ENCODE measurements at regions not wholly inside any gene's neighbourhood (a gene's known extent, or its start where the extent isn't known, plus 50 kb on each side); places are given as distances from the start of the nearest gene placed in this dataset.
A peak's percentile ranks its signal among the peaks of the same experiment; 100 is the strongest.

DNA sequence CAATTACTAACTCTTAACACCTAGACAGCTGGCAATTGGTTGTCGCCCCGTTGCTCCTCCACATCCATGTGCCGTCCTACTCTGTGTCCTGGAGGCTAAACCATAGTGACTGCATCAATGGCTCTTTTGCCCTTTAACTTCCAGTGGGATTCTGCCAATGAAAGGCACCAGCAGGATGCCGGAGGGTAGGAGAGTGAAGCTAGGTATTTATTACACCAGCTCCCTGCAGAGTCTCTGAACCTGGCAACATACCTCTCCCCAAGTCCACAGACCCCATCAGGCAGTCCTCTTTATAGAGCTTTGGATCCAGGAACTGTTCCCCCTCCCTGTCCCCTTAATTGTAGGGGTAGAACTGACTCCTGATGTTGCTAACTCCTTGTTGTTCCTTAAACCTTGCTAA, 426.8 kb downstream of the HNRNPD start:
- no peak for DNase-seq (ENCODE audit: low read depth)

DNA sequence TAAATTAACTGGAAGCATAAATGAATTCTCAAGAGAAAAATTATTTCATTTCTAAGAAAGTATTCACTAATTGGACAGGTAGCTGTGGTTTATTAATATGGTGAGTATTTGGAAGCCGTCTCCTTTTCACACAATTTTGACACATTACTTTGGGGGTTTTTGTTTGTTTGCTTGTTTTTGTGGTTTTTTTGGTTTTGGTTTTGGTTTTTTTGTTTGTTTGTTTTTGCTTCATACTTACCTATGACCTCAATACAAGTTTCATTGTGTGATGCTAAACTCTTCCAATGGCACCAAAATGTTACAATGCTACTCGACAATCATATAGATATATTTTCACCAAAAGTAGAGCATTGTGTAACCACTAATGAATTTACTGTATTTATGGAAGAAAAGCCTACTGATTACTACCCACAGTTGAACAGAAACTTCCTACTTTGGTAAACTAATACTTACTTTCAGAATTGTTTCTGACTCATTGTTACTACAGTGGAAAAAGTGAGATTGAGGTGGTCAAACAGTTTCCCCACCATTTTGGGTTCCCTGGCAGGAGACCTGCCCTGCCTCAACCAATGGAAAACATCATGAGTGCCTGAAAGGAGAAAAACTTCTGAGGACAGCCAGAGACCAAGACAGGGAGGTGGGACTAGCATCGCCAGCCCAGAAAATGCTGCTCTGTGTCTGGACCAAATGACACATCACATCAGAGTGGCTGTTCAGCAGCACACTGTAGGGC, 443.1 kb downstream of the HNRNPD start:
- no peak for DNase-seq (ENCODE audit: low read depth)

- no peak for DNase-seq (ENCODE audit: low read depth)
Measured at GRCh38 chr4:81923140-81923539, 450.7 kb downstream of the HNRNPD start.

GRCh38 chr4:81922313-81922712, 450.6 kb upstream of the RASGEF1B start:
- DNase-seq (ENCODE audit: low read depth): no peak

- DNase-seq (ENCODE audit: low read depth): no peak
Measured at GRCh38 chr4:81921751-81922159, 450.0 kb upstream of the RASGEF1B start.

DNA sequence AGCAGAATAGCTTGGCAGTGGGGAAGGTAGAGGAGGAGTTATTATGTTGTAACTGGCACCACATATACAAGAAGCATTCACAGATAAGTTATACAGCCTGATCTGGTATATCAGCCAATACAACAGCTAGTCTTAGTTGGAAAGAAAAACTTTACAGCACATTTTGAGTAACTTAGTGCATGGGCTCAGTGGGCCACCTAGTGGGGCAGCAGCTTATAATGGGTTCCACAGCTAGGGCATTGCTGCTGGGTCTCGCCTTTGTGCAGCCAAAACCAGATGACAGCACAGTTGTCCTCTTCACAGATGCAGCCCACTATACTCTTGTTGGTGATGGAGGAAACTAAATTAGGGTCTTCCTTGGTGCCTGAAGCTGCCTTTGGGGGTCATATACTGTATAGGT, 448.1 kb upstream of the RASGEF1B start:
- no peak for DNase-seq (ENCODE audit: low read depth)

GRCh38 chr4:81919223-81919622, 447.5 kb upstream of the RASGEF1B start:
- DNase-seq (ENCODE audit: low read depth): no peak

- no peak for DNase-seq (ENCODE audit: low read depth)
Measured at GRCh38 chr4:81915430-81915829, 443.7 kb upstream of the RASGEF1B start.

GRCh38 chr4:81914623-81915022, 442.9 kb upstream of the RASGEF1B start:
- no peak for DNase-seq (ENCODE audit: low read depth)

DNA sequence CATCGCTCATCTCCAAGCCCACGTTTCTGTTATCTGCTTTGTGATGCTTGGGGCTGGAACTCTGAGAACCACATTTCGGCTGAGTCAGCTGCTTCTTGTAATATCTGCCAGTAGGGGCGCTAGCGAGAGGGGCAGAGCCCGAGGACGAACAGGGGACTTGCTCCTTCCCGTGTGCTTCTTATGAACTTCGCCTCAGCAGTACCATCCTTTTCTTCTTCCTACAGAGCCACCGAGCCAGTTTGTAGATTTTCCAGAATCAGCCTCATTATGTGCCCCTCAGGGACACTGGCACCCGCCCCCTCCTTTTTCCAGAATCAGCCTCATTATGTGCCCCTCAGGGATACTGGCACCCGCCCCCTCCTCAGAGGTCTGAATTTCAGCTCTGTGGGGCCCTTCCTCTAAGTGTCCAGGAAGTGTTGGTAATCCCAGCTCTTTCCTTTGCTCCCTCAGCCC, 441.7 kb upstream of the RASGEF1B start:
- DNase-seq (ENCODE audit: low read depth): peak; percentile 3

DNA sequence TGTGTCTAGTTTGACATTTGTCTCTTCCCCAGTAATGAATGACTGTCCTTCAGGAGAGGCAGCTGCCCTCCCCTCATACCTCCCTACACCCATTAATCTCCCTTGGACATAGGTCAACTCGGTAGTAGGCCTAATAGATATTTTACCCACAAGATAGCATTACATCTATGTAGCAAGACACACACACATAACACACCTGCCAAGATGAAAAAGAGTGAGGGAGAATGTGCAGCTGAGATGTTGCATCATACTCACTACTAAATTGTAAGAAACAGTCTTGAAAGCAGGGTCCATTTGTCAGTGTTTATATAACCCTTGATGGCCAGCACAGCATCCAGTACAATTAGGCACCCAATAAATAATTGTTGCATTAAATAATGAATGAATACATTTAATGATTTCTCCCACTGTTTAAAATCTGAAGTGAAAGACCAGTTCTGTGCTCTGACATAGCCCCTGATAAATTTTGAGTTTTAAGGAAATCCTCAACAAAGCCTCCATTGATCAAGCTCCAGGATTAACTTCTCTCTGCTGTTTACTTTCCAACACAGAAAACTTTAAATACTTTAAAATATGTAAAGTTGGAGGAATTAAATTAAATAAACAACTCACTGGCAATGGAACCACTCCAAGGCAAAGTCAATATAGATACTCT, 440.8 kb upstream of the RASGEF1B start:
- DNase-seq (ENCODE audit: low read depth): no peak

DNA sequence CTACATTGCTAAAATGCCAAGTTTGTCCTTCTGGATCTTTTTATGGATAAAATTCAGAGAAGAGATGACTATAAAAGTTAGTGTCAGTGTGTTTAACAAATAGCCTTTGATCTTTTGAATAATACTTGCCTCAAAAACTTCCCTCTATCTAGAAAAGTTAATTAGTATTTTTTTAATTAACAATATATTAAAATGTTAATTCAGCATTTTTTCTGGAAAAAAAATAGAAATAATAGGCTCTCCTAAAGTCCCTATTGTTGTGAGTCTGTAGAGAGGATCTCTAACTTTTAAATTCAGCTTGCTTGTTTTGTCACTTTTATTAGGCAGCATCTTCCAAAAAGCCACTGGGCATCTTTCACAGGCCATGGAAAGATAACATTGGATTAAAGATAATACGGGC, 435.2 kb upstream of the RASGEF1B start:
- DNase-seq (ENCODE audit: low read depth): no peak

GRCh38 chr4:81905971-81906370, 434.3 kb upstream of the RASGEF1B start:
- no peak for DNase-seq (ENCODE audit: low read depth)

DNA sequence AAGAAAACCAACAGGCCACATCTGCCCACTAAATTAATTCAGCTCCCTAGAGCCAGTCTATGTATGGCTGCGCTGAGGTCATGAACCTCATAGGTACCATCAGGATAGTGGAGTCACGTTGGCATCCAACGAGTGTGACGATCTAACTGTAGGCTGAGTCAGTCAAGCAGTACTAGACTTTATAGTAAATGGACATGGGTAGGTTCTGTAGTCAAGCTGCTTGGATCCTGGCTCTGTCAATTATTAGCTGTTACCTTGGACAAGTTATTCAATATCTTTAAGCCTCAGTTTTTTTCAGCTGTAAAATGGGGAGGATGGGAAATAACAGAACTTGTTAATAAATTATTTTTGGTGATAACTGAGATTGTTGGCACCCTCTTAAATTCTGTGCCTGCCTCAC, 432.4 kb upstream of the RASGEF1B start:
- no peak for DNase-seq (ENCODE audit: low read depth)

DNA sequence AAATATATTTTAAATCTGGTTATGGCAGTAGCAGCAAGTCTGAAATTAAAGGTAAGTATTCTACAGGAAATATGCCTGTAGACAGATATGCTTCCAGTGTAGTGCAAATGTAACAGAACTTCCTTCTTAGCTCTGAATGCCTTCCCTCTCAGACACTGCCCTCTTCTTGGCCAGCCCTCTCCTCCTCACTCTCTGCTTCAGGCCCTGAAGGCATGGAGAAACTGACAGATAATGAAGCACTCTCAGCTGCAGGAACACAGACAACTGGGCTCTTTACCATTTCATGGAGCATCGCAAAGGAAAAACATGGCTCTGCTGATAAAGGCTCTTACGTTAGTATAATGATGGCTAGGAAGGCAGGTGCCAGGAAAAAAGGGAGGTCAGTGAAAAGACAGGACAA, 431.5 kb upstream of the RASGEF1B start:
- DNase-seq (ENCODE audit: low read depth): no peak

- no peak for DNase-seq (ENCODE audit: low read depth)
Measured at GRCh38 chr4:81898862-81899504, 427.3 kb upstream of the RASGEF1B start.

DNA sequence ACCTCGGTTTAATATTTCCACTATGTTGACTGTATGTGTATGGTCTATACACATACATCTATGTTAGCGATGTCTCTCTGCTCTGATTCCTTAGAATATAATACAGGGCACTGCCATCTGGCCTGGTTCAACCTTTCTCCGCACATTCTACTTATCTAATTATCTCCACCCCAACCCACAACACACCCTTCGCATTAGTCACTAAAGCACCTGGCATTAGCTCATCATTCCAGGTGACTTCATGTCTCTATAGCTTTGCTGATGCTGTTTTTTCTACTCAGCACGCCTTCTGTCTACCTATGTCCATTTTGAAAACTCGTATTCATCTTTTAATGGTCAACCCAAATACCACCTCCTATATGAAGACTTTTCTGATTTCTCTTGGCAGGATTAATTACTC, 425.2 kb upstream of the RASGEF1B start:
- DNase-seq (ENCODE audit: low read depth): no peak

DNA sequence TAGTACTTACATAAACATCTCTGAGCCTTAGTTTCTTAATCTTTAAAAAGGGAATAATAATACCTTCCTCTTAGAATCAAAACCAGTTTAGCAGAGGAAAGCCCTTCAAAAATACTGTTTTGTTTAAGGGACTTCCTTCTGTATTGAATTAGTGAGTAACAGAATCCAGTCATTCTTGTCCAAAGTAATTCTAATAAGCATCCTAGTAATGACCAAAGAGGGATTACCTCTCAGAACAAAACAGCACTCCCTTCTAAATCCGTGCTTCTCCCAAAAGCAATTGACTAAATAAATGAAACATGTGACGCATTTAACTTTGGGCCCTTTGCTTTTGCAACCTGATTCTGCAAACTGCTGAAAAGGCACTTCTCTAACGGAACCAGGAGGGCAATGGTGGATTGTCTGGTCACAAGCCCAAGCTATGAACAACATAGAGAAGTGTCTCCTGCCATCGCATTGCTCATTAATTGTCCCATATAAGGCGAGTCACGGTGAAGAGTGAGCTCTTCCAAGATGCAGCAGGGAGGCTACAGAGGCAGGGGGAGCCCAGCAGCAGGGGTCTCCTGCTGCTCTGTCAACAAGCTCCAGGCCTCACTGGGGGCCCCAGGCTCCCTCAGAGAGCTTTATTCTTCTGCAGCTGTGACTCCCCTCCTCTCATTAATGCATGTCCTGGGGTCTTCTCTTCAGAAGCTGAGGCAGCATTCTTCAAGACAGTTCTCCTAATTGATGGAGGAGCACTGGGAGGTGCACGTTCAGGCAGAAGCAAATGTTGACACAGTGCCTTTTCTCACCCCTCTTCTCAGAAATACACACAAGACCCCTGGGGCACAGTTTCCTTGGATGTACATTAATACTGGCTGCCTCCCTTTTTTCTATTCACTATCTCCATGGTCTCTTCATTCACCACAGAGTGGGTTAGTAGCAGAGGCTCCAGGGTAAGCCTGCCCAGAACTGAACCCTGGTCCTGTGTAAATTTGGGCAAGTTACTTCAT, 419.6 kb upstream of the RASGEF1B start:
- DNase-seq (ENCODE audit: low read depth): no peak

GRCh38 chr4:81884986-81885385, 413.3 kb upstream of the RASGEF1B start:
- DNase-seq (ENCODE audit: low read depth): no peak

DNA sequence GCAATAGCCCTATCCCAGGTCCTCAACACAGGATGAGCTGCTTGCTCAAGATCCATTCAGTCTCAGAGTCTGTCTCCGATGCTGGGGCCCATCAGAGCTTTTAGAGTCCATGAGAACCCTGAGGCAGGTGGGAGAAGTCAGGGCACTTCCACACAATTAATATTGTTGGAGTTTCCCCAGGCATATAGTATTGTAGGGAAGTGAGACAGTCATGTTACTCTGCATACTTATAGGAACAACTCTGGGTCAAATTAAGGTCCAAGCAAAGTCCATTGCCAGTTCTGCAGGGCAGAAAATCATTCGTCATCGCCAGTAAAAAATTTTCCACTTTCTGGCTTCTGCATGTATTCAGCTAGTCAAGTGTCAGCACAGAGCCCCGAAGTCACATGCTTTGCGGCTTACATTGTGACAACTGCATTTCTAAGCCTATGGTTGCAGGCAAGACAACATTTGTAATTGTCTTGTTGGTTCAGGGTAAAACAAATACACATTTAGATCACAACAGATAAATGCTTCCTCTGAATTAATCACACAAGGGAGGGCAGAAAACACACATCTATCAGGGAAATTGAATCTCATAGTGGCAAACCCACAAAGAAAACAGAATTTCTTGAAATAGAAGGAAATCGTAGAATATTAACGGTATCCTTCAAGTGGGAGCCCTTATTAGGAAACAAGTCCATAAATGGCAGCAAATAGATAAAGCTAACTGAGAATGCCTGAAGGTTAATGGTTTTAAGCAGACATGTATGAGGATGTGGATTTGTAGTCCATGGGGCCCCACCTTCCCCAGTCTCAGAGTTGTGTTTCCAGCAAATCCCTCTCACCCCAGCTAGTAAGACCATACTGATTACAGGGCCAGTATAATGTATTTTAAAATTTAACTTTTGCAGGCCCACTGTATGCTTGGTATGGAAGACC, 412.1 kb upstream of the RASGEF1B start:
- no peak for DNase-seq (ENCODE audit: low read depth)

GRCh38 chr4:81883004-81883403, 411.3 kb upstream of the RASGEF1B start:
- DNase-seq (ENCODE audit: low read depth): no peak
